CD8-positive, alpha-beta memory T cell (primary cell): ENCODE measurements at regions not wholly inside any gene's neighbourhood (a gene's known extent, or its start where the extent isn't known, plus 50 kb on each side); places are given as distances from the start of the nearest gene placed in this dataset.

Source experiments
- CTCF ChIA-PET: fragments of 350-600 bp; sonication (Branson Sonifier 250); formaldehyde crosslinking; loops from one replicate; lab custom pipeline; 2021; ENCODE audit warnings: antibody characterized with exemption; lab: Charles Lee
- POLR2A ChIA-PET: fragments of 350-600 bp; sonication (Branson Sonifier 250); formaldehyde crosslinking; loops from one replicate; lab custom pipeline; 2021; ENCODE audit warnings: antibody characterized with exemption; lab: Charles Lee
- DNase-seq, 5 donors: peaks; one replicate each; pipeline versions ENCODE4 v3.0.0 to v3.0.0-alpha.2; 2020 to 2022; ENCODE audit warnings: mixed read lengths in 1 of 5
- H3K27ac ChIP-seq: one replicate; pipeline ENCODE4 v1.7.0; 2013; ENCODE audit warnings: low read depth, mild to moderate bottlenecking, low read length, moderate library complexity
- H3K27me3 ChIP-seq: 2 replicates; pipeline ENCODE4 v1.7.0; 2013; ENCODE audit warnings: low read length, mild to moderate bottlenecking; ENCODE audit not compliant: insufficient read depth, poor library complexity, severe bottlenecking
- H3K36me3 ChIP-seq: 2 replicates; pipeline ENCODE4 v1.7.0; 2013; ENCODE audit warnings: mild to moderate bottlenecking, low read length, moderate library complexity; ENCODE audit not compliant: insufficient read depth
- H3K4me1 ChIP-seq: 2 replicates; pipeline ENCODE4 v1.7.0; 2013; ENCODE audit warnings: mild to moderate bottlenecking, low read length, moderate library complexity; ENCODE audit not compliant: insufficient read depth
- H3K4me3 ChIP-seq: 2 replicates; pipeline ENCODE4 v1.7.0; 2013; ENCODE audit warnings: mild to moderate bottlenecking, low read length
- H3K9me3 ChIP-seq: 2 replicates; pipeline ENCODE4 v1.7.0; 2013; ENCODE audit warnings: mild to moderate bottlenecking, low read length
- H3K27ac Mint-ChIP-seq, 8 donors: one replicate each; pipeline ENCODE4 v1.8.0; 2020 to 2021; ENCODE audit warnings: mixed read lengths in 8 of 8, mild to moderate bottlenecking in 6 of 8, inconsistent platforms in 3 of 8, moderate library complexity in 3 of 8
- H3K27me3 Mint-ChIP-seq, 2 donors: one replicate each; pipeline ENCODE4 v1.8.0; 2020 to 2021; ENCODE audit warnings: mixed read lengths in 2 of 2, mild to moderate bottlenecking in 1 of 2, moderate library complexity in 1 of 2
- H3K36me3 Mint-ChIP-seq, 3 donors: one replicate each; pipeline ENCODE4 v1.8.0; 2020 to 2021; ENCODE audit warnings: mixed read lengths in 3 of 3, inconsistent platforms in 1 of 3, mild to moderate bottlenecking in 1 of 3
- H3K4me1 Mint-ChIP-seq, 3 donors: one replicate each; pipeline ENCODE4 v1.8.0; 2020 to 2021; ENCODE audit warnings: mixed read lengths in 3 of 3, inconsistent platforms in 1 of 3, mild to moderate bottlenecking in 1 of 3
- H3K4me3 Mint-ChIP-seq, 7 donors: one replicate each; pipeline ENCODE4 v1.8.0; 2020 to 2021; ENCODE audit warnings: mixed read lengths in 7 of 7, mild to moderate bottlenecking in 6 of 7, moderate library complexity in 4 of 7, inconsistent platforms in 2 of 7
- H3K9me3 Mint-ChIP-seq, 5 donors: one replicate each; pipeline ENCODE4 v1.8.0; 2020 to 2022; ENCODE audit warnings: mixed read lengths in 5 of 5, mild to moderate bottlenecking in 3 of 5, moderate library complexity in 2 of 5, inconsistent platforms in 1 of 5

GRCh38 chr2:60379684-60380083, 173.8 kb downstream of the BCL11A start:
- no peak overlapping the region for H3K4me3 Mint-ChIP-seq
- H3K4me1 Mint-ChIP-seq: no peaks in the 10 kb centered on the region
- Histone ChIP-seq H3K9me3 (no peaks in the 10 kb centered on the region), H3K4me1 (no peaks in the 10 kb centered on the region), H3K27ac (no peak overlapping the region), H3K27me3 (no peaks in the 10 kb centered on the region), H3K36me3 (no peaks in the 10 kb centered on the region), H3K4me3 (no peak overlapping the region)
- H3K27ac Mint-ChIP-seq: no peak overlapping the region
- DNase-seq: no peak
- H3K36me3 Mint-ChIP-seq: no peaks in the 10 kb centered on the region
- H3K27me3 Mint-ChIP-seq: peaks cover 8% of the 10 kb centered on the region in 2 donors
- peaks cover 0 to 4% (median 0%) of the 10 kb centered on the region in 5 donors for H3K9me3 Mint-ChIP-seq
- POLR2A ChIA-PET: no interaction called here
- CTCF ChIA-PET: no interaction called here

- Histone ChIP-seq H3K27ac (no peak overlapping the region), H3K4me3 (no peak overlapping the region), H3K9me3 (no peaks in the 10 kb centered on the region), H3K36me3 (no peaks in the 10 kb centered on the region), H3K27me3 (no peaks in the 10 kb centered on the region), H3K4me1 (no peaks in the 10 kb centered on the region)
- no peaks in the 10 kb centered on the region for H3K4me1 Mint-ChIP-seq
- H3K9me3 Mint-ChIP-seq: peaks cover 0 to 4% (median 0%) of the 10 kb centered on the region in 5 donors
- ChIA-PET POLR2A (no interaction called here), CTCF (no interaction called here)
- no peaks in the 10 kb centered on the region for H3K36me3 Mint-ChIP-seq
- no peak for DNase-seq
- peaks cover 8% of the 10 kb centered on the region in 2 donors for H3K27me3 Mint-ChIP-seq
- no peak overlapping the region for H3K4me3 Mint-ChIP-seq
- H3K27ac Mint-ChIP-seq: no peak overlapping the region
These were observed 174.2 kb downstream of the BCL11A start for GRCh38 chr2:60379216-60379615.

- no peaks in the 10 kb centered on the region for H3K27me3 ChIP-seq
- no peaks in the 10 kb centered on the region for H3K9me3 ChIP-seq
- Mint-ChIP-seq H3K36me3 (no peaks in the 10 kb centered on the region), H3K9me3 (peaks cover 0 to 2% (median 0%) of the 10 kb centered on the region in 5 donors), H3K4me1 (no peaks in the 10 kb centered on the region), H3K27ac (no peak overlapping the region), H3K4me3 (no peak overlapping the region), H3K27me3 (peaks cover 7 to 8% of the 10 kb centered on the region in 2 donors)
- no peak overlapping the region for H3K27ac ChIP-seq
- CTCF ChIA-PET: interaction anchor here (1.3 kb wide), 1 partner anchor 39 kb away, joined by 3 read pairs; no protein-coding TSS in a partner anchor
- no peak for DNase-seq
- H3K4me3 ChIP-seq: no peak overlapping the region
- no peaks in the 10 kb centered on the region for H3K36me3 ChIP-seq
- no peaks in the 10 kb centered on the region for H3K4me1 ChIP-seq
- POLR2A ChIA-PET: no interaction called here
These were observed 175.6 kb downstream of the BCL11A start for GRCh38 chr2:60377825-60378224.

- DNase-seq: no peak
- Mint-ChIP-seq H3K27me3 (peaks cover 3 to 8% of the 10 kb centered on the region in 2 donors), H3K9me3 (no peaks in the 10 kb centered on the region), H3K4me3 (no peak overlapping the region), H3K4me1 (no peaks in the 10 kb centered on the region), H3K36me3 (no peaks in the 10 kb centered on the region), H3K27ac (no peak overlapping the region)
- H3K27ac ChIP-seq: no peak overlapping the region
- no peaks in the 10 kb centered on the region for H3K27me3 ChIP-seq
- H3K4me3 ChIP-seq: no peak overlapping the region
- CTCF ChIA-PET: interaction anchor here (1.3 kb wide), 1 partner anchor 40 kb away, joined by 3 read pairs; no protein-coding TSS in a partner anchor
- H3K4me1 ChIP-seq: no peaks in the 10 kb centered on the region
- no peaks in the 10 kb centered on the region for H3K36me3 ChIP-seq
- POLR2A ChIA-PET: no interaction called here
- no peaks in the 10 kb centered on the region for H3K9me3 ChIP-seq
These were observed 177.2 kb downstream of the BCL11A start for GRCh38 chr2:60376252-60376651.

GRCh38 chr2:60371681-60372080, 181.8 kb downstream of the BCL11A start:
- ChIA-PET CTCF (no interaction called here), POLR2A (no interaction called here)
- DNase-seq: no peak
- no peaks in the 10 kb centered on the region for H3K4me1 ChIP-seq
- H3K4me3 Mint-ChIP-seq: no peak overlapping the region
- no peaks in the 10 kb centered on the region for H3K36me3 ChIP-seq
- H3K27ac ChIP-seq: no peak overlapping the region
- no peaks in the 10 kb centered on the region for H3K4me1 Mint-ChIP-seq
- H3K27me3 ChIP-seq: no peaks in the 10 kb centered on the region
- no peak overlapping the region for H3K27ac Mint-ChIP-seq
- H3K9me3 ChIP-seq: no peaks in the 10 kb centered on the region
- peaks cover 0 to 4% of the 10 kb centered on the region in 2 donors for H3K27me3 Mint-ChIP-seq
- no peaks in the 10 kb centered on the region for H3K36me3 Mint-ChIP-seq
- no peaks in the 10 kb centered on the region for H3K9me3 Mint-ChIP-seq
- H3K4me3 ChIP-seq: no peak overlapping the region

- Histone ChIP-seq H3K4me3 (no peak overlapping the region), H3K4me1 (no peaks in the 10 kb centered on the region), H3K27me3 (no peaks in the 10 kb centered on the region), H3K27ac (no peak overlapping the region), H3K36me3 (no peaks in the 10 kb centered on the region), H3K9me3 (no peaks in the 10 kb centered on the region)
- no peak overlapping the region for H3K27ac Mint-ChIP-seq
- no peak overlapping the region for H3K4me3 Mint-ChIP-seq
- CTCF ChIA-PET: no interaction called here
- POLR2A ChIA-PET: no interaction called here
- H3K27me3 Mint-ChIP-seq: peaks cover 0 to 4% of the 10 kb centered on the region in 2 donors
- no peaks in the 10 kb centered on the region for H3K36me3 Mint-ChIP-seq
- no peaks in the 10 kb centered on the region for H3K9me3 Mint-ChIP-seq
- DNase-seq: no peak
- H3K4me1 Mint-ChIP-seq: no peaks in the 10 kb centered on the region
These were observed 182.2 kb downstream of the BCL11A start for GRCh38 chr2:60371219-60371618.

- H3K36me3 ChIP-seq: no peaks in the 10 kb centered on the region
- H3K27me3 Mint-ChIP-seq: peaks cover 0 to 3% of the 10 kb centered on the region in 2 donors
These were observed 182.6 kb downstream of the BCL11A start for GRCh38 chr2:60370814-60371213.

GRCh38 chr2:60368456-60368855, 185.0 kb downstream of the BCL11A start:
- Mint-ChIP-seq H3K9me3 (peaks cover 0 to 3% (median 0%) of the 10 kb centered on the region in 5 donors), H3K4me3 (no peak overlapping the region), H3K27ac (no peak overlapping the region), H3K27me3 (peaks cover 0 to 5% of the 10 kb centered on the region in 2 donors), H3K36me3 (no peaks in the 10 kb centered on the region), H3K4me1 (no peaks in the 10 kb centered on the region)
- Histone ChIP-seq H3K27ac (no peak overlapping the region), H3K9me3 (no peaks in the 10 kb centered on the region), H3K4me1 (no peaks in the 10 kb centered on the region), H3K4me3 (no peak overlapping the region), H3K27me3 (no peaks in the 10 kb centered on the region), H3K36me3 (no peaks in the 10 kb centered on the region)
- no peak for DNase-seq
- CTCF ChIA-PET: no interaction called here
- POLR2A ChIA-PET: no interaction called here

More at GRCh38 chr2:60370814-60371213, 182.6 kb downstream of the BCL11A start:
- no peak overlapping the region for H3K27ac ChIP-seq
- no peaks in the 10 kb centered on the region for H3K27me3 ChIP-seq
- H3K9me3 ChIP-seq: no peaks in the 10 kb centered on the region
- Mint-ChIP-seq H3K9me3 (no peaks in the 10 kb centered on the region), H3K27ac (no peak overlapping the region), H3K36me3 (no peaks in the 10 kb centered on the region), H3K4me1 (no peaks in the 10 kb centered on the region), H3K4me3 (no peak overlapping the region)
- no peak overlapping the region for H3K4me3 ChIP-seq
- no peaks in the 10 kb centered on the region for H3K4me1 ChIP-seq
- POLR2A ChIA-PET: no interaction called here
- no peak for DNase-seq
- CTCF ChIA-PET: no interaction called here
